Lung (tissue), 11 donors: ENCODE measurements at regions not wholly inside any gene's neighbourhood (a gene's known extent, or its start where the extent isn't known, plus 50 kb on each side); places are given as distances from the start of the nearest gene placed in this dataset.
A peak's percentile ranks its signal among the peaks of the same experiment; 100 is the strongest.

ENCODE experiments used
- ATAC-seq: fragments of 200-7000 bp; cut with Tn5 transposase; one replicate; pipeline ENCODE4 v1.9.1; 2020; ENCODE audit warnings: moderate number of reproducible peaks; ENCODE audit not compliant: insufficient read depth, low FRiP score
- DNase-seq, 3 donors: peaks; one replicate each; pipeline ENCODE4 v3.0.0-alpha.2; 2013 to 2017
- H3K27ac ChIP-seq, 2 donors: one replicate each; pipeline ENCODE4 v1.5.1; 2013; ENCODE audit warnings: mild to moderate bottlenecking in 2 of 2, moderate library complexity in 2 of 2, control low read depth in 1 of 2, inconsistent platforms in 1 of 2, low read depth in 1 of 2, low read length in 1 of 2
- H3K27me3 ChIP-seq, 3 donors: one replicate each; pipeline ENCODE4 v1.5.1; 2013; ENCODE audit warnings: low read length in 2 of 3; ENCODE audit not compliant: control insufficient read depth in 3 of 3, insufficient read depth in 3 of 3
- H3K36me3 ChIP-seq, 4 donors: one replicate each; pipeline ENCODE4 v1.5.1; 2013; ENCODE audit warnings: low read length in 4 of 4, mild to moderate bottlenecking in 1 of 4, moderate library complexity in 1 of 4; ENCODE audit not compliant: control insufficient read depth in 4 of 4, insufficient read depth in 4 of 4
- H3K4me1 ChIP-seq, 5 donors: one replicate each; pipeline ENCODE4 v1.5.1; 2013; ENCODE audit warnings: low read length in 5 of 5, mild to moderate bottlenecking in 2 of 5, moderate library complexity in 1 of 5; ENCODE audit not compliant: control insufficient read depth in 5 of 5, insufficient read depth in 5 of 5
- H3K4me3 ChIP-seq: one replicate; pipeline ENCODE4 v1.5.1; 2013; ENCODE audit warnings: mild to moderate bottlenecking, control low read depth, moderate library complexity
- H3K9ac ChIP-seq, 2 donors: one replicate each; pipeline ENCODE4 v1.5.1; 2013; ENCODE audit warnings: low read length in 2 of 2, control low read depth in 1 of 2; ENCODE audit not compliant: insufficient read depth in 1 of 2
- H3K9me3 ChIP-seq, 4 donors: one replicate each; pipeline ENCODE4 v1.5.1; 2013; ENCODE audit warnings: low read length in 3 of 4, mild to moderate bottlenecking in 1 of 4, moderate library complexity in 1 of 4; ENCODE audit not compliant: control insufficient read depth in 4 of 4, insufficient read depth in 3 of 4
- CTCF ChIP-seq: IDR thresholded peaks from 2 replicates; pipeline ENCODE4 v1.5.1; 2012; ENCODE audit warnings: mild to moderate bottlenecking; ENCODE audit errors: control extremely low read depth, extremely low read depth
- WGBS, 2 donors: extraction: QIAGEN DNeasy Blood & Tissue Kit; methylation state at CpG; one replicate each; pipeline ENCODE4 v1.1.7; 2013; 5-methylcytosine and 5-hydroxymethylcytosine counted together
- donor health status: control.
- donor health status: control.
- donor health status: Bipolar disorder and iron deficiency.
- donor health status: healthy.
- donor health status: DM: yes; HTN: yes; CAD: no.

GRCh38 chr2:65714866-65715265 is 282.5 kb upstream of the SPRED2 start:
- no peak for TF ChIP-seq CTCF
- no peaks in the 10 kb centered on the region for H3K27me3 ChIP-seq
- peaks cover 0 to 31% (median 2%) of the 10 kb centered on the region in 5 donors for H3K4me1 ChIP-seq
- no peak for ATAC-seq
- H3K4me3 ChIP-seq, result no peak overlapping the region
- no peaks in the 10 kb centered on the region for H3K9me3 ChIP-seq
- H3K36me3 ChIP-seq, result no peaks in the 10 kb centered on the region
- 63 to 76% methylated on average over 1 of the region's 1 CpG for WGBS, 2 donors
- DNase-seq, result peak in 2 of 3 donors; percentile 34 to 35
- no peak overlapping the region for H3K9ac ChIP-seq
- no peak overlapping the region for H3K27ac ChIP-seq

- H3K27me3 ChIP-seq, result no peaks in the 10 kb centered on the region
- H3K9ac ChIP-seq, result no peak overlapping the region
- H3K9me3 ChIP-seq, result no peaks in the 10 kb centered on the region
- H3K36me3 ChIP-seq, result no peaks in the 10 kb centered on the region
- no peak overlapping the region for H3K4me3 ChIP-seq
- TF ChIP-seq CTCF, result no peak
- no peak for ATAC-seq
- H3K4me1 ChIP-seq, result peaks cover 0 to 19% (median 2%) of the 10 kb centered on the region in 5 donors
- H3K27ac ChIP-seq, result no peak overlapping the region
- WGBS, 2 donors, result 48 to 56% methylated on average over 1 of the region's 1 CpG
- DNase-seq, result no peak
Measured at GRCh38 chr2:65711863-65712262, 279.5 kb upstream of the SPRED2 start.

- no peaks in the 10 kb centered on the region for H3K9me3 ChIP-seq
- H3K4me1 ChIP-seq, result peaks cover 0 to 13% (median 0%) of the 10 kb centered on the region in 5 donors
- 58 to 73% methylated on average over 2 of the region's 2 CpGs for WGBS, 2 donors
- H3K27me3 ChIP-seq, result no peaks in the 10 kb centered on the region
- ATAC-seq (no peak), DNase-seq (no peak)
- H3K27ac ChIP-seq, result no peak overlapping the region
- H3K36me3 ChIP-seq, result no peaks in the 10 kb centered on the region
- H3K9ac ChIP-seq, result no peak overlapping the region
- no peak overlapping the region for H3K4me3 ChIP-seq
- TF ChIP-seq CTCF, result no peak
Measured at GRCh38 chr2:65710779-65711295, 278.4 kb upstream of the SPRED2 start.

GRCh38 chr2:65710356-65710755 is 278.0 kb upstream of the SPRED2 start:
- ATAC-seq (no peak), DNase-seq (no peak)
- no peak for TF ChIP-seq CTCF
- Histone ChIP-seq H3K9ac (no peak overlapping the region), H3K4me1 (peaks cover 0 to 10% (median 0%) of the 10 kb centered on the region in 5 donors), H3K4me3 (no peak overlapping the region), H3K9me3 (no peaks in the 10 kb centered on the region), H3K27me3 (no peaks in the 10 kb centered on the region), H3K27ac (no peak overlapping the region), H3K36me3 (no peaks in the 10 kb centered on the region)
- WGBS, 2 donors, result 89 to 91% methylated on average over 5 of the region's 5 CpGs
